HFFc6 (cell line): ENCODE measurements at regions not wholly inside any gene's neighbourhood (a gene's known extent, or its start where the extent isn't known, plus 50 kb on each side); places are given as distances from the start of the nearest gene placed in this dataset.

Experiments used
- DNase-seq: peaks from one replicate; pipeline ENCODE4 v3.0.0-alpha.2; 2018
- H3K27ac Mint-ChIP-seq: 2 replicates; pipeline ENCODE4 v1.8.0; 2020; ENCODE audit warnings: mild to moderate bottlenecking, mixed read lengths
- H3K27me3 Mint-ChIP-seq: 2 replicates; pipeline ENCODE4 v1.8.0; 2021; ENCODE audit warnings: mild to moderate bottlenecking, moderate library complexity, mixed read lengths; ENCODE audit not compliant: insufficient read depth
- H3K36me3 Mint-ChIP-seq: 2 replicates; pipeline ENCODE4 v1.8.0; 2021; ENCODE audit warnings: low read depth, mixed read lengths
- H3K4me1 Mint-ChIP-seq: 2 replicates; pipeline ENCODE4 v1.8.0; 2020; ENCODE audit warnings: low read depth, mixed read lengths
- H3K4me3 Mint-ChIP-seq: 2 replicates; pipeline ENCODE4 v1.8.0; 2020; ENCODE audit warnings: mild to moderate bottlenecking, moderate library complexity, mixed read lengths
- H3K9me3 Mint-ChIP-seq: 2 replicates; pipeline ENCODE4 v1.8.0; 2020; ENCODE audit warnings: mild to moderate bottlenecking, mixed read lengths
- TF ChIP-seq, protein P1 (sequence below): fragments of 200-600 bp; sonication (generic); IDR thresholded peaks from 2 replicates; pipeline ENCODE4 v1.5.0; 2021; ENCODE audit warnings: antibody characterized with exemption, mild to moderate bottlenecking

DNA sequence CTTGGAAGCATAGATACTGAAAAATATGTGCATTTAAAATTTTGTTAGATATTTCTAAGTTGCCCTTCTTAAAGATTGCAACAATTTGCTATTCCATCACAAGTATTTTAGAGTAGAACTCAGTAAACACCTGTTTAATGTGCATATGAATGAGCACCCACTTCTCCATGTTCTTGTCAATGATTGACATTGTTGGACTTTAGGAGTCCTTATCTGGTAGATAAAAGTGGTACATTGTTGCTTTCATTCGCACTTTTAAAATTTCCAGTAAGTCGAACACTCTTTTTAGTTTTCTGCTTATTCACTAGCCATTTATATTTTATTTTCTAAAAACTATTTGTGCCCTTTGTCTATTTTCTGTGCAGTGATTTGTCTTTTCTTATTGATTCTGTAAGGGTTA lies 478.3 kb downstream of the SOX2 start:
- Mint-ChIP-seq H3K9me3 (peaks cover 47% of the 10 kb centered on the region), H3K4me1 (no peaks in the 10 kb centered on the region), H3K36me3 (no peaks in the 10 kb centered on the region), H3K4me3 (no peak overlapping the region), H3K27ac (no peak overlapping the region), H3K27me3 (peaks cover 2% of the 10 kb centered on the region; the same call in 1 of the 2 replicates)
- TF ChIP-seq, protein P1, sequence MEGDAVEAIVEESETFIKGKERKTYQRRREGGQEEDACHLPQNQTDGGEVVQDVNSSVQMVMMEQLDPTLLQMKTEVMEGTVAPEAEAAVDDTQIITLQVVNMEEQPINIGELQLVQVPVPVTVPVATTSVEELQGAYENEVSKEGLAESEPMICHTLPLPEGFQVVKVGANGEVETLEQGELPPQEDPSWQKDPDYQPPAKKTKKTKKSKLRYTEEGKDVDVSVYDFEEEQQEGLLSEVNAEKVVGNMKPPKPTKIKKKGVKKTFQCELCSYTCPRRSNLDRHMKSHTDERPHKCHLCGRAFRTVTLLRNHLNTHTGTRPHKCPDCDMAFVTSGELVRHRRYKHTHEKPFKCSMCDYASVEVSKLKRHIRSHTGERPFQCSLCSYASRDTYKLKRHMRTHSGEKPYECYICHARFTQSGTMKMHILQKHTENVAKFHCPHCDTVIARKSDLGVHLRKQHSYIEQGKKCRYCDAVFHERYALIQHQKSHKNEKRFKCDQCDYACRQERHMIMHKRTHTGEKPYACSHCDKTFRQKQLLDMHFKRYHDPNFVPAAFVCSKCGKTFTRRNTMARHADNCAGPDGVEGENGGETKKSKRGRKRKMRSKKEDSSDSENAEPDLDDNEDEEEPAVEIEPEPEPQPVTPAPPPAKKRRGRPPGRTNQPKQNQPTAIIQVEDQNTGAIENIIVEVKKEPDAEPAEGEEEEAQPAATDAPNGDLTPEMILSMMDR: no peak
- DNase-seq: no peak

- Mint-ChIP-seq H3K9me3 (peaks cover 49% of the 10 kb centered on the region), H3K36me3 (no peaks in the 10 kb centered on the region), H3K27me3 (peaks cover 1% of the 10 kb centered on the region; the same call in 1 of the 2 replicates), H3K27ac (no peak overlapping the region), H3K4me1 (no peaks in the 10 kb centered on the region), H3K4me3 (no peak overlapping the region)
- DNase-seq: no peak
- TF ChIP-seq, protein P1: no peak
These were observed 486.6 kb downstream of the SOX2 start for GRCh38 chr3:182198345-182198744.

- Mint-ChIP-seq H3K27ac (no peak overlapping the region), H3K4me3 (no peak overlapping the region), H3K27me3 (0 out of 2 replicates have a peak, but pooled peaks cover 1% of the 10 kb centered on the region), H3K4me1 (no peaks in the 10 kb centered on the region), H3K9me3 (peaks cover 33% of the 10 kb centered on the region), H3K36me3 (no peaks in the 10 kb centered on the region)
- TF ChIP-seq, protein P1: no peak
- no peak for DNase-seq
These were observed 489.9 kb downstream of the SOX2 start for GRCh38 chr3:182201456-182202168.

DNA sequence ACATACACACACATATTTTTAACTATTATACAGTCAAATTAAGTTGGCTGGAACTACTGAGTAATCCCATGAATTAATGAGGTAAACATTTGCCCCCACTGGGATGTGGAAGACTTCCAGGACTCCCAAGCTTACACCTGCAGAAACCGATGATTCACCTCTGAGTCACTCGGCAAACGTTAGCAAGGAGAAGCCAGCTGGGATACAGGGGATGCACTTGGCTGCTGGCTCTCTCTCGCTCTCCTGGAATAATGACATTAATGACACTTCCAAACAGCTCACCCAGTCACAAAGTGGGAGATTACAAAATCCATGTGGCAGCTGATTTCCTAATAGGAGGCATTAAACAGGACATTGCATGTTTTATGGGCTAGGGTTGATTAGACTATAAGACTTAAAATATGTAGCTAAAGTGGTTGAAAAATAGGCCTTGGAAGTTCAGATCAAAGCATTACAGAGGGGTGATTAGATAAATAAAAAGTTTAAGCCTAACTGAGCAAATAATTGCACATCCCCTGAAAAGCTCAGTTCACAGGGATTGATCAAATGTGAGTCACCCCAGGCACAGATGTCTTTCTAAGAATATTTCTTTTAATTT lies 500.9 kb downstream of the SOX2 start:
- H3K27ac Mint-ChIP-seq: no peak overlapping the region
- H3K9me3 Mint-ChIP-seq: peaks cover 43% of the 10 kb centered on the region
- H3K4me3 Mint-ChIP-seq: no peak overlapping the region
- TF ChIP-seq, protein P1: no peak
- no peaks in the 10 kb centered on the region for H3K4me1 Mint-ChIP-seq
- no peaks in the 10 kb centered on the region for H3K36me3 Mint-ChIP-seq
- peaks cover 4% of the 10 kb centered on the region; the same call in 1 of the 2 replicates for H3K27me3 Mint-ChIP-seq
- no peak for DNase-seq

DNA sequence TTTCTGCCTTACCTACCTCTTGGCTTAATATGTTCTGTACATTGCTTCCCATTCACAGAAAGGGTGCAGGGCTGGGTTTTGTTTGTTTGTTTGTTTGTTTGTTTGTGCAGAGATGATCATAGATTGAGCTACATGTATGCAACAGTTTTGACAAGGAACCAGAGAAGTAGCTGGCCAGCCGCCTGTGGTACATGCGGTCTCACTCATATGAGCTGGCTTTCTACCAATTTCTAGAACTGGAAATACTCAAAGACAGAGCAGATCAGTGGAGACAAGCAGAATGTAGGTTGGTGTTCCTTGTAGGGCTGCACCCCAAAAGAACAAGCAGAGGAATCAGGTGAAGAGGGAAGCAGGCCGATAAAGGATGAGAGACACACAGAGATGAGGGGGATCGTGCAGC lies 502.7 kb downstream of the SOX2 start:
- Mint-ChIP-seq H3K4me1 (no peaks in the 10 kb centered on the region), H3K36me3 (no peaks in the 10 kb centered on the region), H3K4me3 (no peak overlapping the region), H3K27ac (no peak overlapping the region), H3K9me3 (peaks cover 36% of the 10 kb centered on the region), H3K27me3 (0 out of 2 replicates have a peak, but pooled peaks cover 3% of the 10 kb centered on the region)
- DNase-seq: no peak
- TF ChIP-seq, protein P1: no peak
